IPS DF 4.7 (cell line): ENCODE measurements at regions not wholly inside any gene's neighbourhood (a gene's known extent, or its start where the extent isn't known, plus 50 kb on each side); places are given as distances from the start of the nearest gene placed in this dataset.

ENCODE experiments used
- DNase-seq: peaks from one replicate; pipeline ENCODE4 v3.0.0-alpha.2; 2013; ENCODE audit warnings: low spot score; ENCODE audit errors: extremely low read depth

DNA sequence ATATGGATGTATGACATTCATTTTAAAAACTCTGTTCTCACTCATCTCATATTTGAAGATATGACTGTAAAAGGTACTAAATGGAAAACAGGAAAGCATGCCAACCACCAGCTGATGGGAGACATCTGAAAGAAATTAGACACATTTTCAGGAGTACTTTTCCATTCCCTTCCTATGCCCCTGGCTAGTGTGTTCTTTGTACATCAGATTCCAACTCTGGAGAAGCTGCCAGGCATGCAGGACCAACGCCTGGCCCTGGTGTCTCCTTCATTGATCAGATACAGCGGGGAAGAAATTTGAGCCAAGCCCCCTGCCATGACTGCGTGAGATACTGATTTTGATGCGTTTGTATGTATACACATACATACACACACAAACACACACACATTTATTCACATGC lies 599.0 kb upstream of the SYT4 start:
- no peak for DNase-seq

DNA sequence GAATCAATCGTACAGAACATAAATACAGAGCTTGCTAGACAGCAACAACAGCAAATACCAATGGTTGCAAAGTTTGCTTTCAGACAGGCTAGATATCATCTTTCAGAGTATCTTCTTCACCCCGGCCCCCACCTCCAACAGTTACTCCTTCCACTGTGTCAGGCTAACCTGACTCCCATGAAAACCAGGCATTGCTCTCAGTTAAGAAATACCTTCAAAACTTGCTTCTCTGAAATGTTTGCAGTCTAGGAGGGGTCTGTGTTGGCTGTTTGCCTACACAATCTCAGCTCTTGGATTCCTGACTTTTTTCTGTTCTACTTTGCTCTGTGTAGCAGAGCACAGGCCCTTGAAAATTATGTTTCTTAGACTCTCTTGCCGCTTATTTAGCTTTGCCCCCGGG lies 599.5 kb upstream of the SYT4 start:
- no peak for DNase-seq

- no peak for DNase-seq
Measured at GRCh38 chr18:43877616-43878321, 600.5 kb upstream of the SYT4 start.

DNA sequence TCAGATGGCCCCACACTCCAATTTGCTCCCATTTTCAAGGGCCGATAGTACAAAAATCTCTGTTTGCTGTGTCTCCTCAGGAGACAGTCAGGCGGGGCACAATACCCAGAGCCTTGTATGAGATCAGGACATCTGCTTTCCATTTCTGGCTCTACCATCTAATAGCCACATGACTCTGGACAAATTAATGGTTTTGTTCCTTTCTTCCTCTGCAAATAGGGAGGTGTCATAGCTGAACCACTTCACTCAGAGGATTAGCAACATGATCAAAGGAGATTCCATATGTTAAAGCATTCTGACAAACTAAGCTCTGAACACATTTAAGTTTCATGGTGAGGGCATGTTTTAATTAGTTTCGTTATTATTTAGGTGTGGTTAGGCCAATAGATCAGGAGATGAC lies 602.1 kb upstream of the SYT4 start:
- DNase-seq, result no peak

DNA sequence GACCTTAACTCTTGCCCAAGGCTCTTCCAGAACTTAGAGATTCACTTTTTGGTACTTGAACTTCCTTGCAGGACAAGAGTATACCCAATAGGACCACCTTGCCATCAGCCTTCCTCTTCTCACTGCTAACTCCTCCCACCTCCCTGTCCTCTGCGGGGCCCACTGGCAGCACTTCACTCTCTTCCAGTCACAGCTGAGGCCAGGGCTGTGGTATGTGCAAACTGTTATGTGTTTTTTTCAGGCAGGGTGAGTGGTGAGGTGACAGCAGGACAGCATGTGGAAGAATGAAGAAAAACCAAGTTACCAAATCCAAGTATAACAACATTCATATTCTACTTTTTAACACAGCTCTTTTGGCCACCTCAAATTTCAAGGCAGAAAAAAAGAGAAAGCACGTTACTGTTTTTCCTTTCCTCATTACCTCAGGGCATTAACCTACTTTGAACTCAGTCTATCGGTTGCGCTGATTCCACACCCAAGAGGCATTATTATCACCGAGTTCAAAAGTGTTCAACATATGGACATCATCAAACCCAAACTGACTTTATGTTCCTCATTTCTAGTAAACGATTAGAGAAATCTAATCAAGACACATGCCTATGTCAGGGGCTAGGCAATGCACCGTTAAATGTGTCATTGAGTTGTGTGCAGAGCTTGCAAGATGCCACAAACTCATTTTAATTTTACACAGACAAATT lies 605.2 kb upstream of the SYT4 start:
- no peak for DNase-seq

- DNase-seq, result no peak
Measured at GRCh38 chr18:43883886-43884285, 606.6 kb upstream of the SYT4 start.

GRCh38 chr18:43886341-43886740 lies 609.1 kb upstream of the SYT4 start:
- DNase-seq, result no peak

DNA sequence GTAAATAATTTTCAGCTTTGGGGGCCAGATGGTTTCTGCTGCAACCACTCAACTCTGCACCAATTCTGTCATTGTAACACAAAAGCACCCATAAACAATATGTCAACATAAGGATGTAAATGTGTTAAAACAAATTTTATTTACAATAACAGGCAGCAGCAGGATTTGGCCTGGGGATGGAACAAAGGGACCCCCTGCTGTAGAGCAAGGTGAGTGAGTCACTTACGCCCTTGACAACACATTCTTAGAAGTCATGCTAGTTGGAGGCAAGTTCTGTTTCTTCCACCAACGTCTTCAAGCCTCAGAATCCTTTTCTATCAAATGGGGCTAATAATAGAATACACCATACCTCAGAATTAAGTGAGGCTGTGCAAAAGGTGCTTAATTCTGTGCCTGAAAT lies 610.2 kb upstream of the SYT4 start:
- peak; percentile 14 for DNase-seq

DNA sequence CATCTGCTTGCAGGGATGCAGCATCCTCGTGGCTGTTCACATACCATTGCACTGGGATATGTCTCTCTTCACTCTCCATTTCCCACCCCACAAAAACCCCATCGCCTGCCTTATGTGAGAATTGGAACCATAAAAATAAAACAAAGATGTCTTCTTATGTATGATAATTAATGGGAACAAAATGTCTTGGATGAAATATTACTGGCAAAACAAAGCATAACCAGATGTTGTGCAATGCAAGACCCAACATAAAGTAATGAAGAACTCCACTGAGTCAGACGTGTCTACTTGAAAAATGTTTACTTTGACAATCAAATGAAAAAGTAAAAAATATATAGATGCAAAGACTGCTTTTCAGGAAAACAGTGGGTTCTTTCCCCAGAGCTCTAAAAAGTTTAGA lies 611.3 kb upstream of the SYT4 start:
- no peak for DNase-seq

- DNase-seq, result no peak
Measured at GRCh38 chr18:43893001-43893637, 615.8 kb upstream of the SYT4 start.

GRCh38 chr18:43904209-43904837 lies 627.0 kb upstream of the SYT4 start:
- no peak for DNase-seq

DNA sequence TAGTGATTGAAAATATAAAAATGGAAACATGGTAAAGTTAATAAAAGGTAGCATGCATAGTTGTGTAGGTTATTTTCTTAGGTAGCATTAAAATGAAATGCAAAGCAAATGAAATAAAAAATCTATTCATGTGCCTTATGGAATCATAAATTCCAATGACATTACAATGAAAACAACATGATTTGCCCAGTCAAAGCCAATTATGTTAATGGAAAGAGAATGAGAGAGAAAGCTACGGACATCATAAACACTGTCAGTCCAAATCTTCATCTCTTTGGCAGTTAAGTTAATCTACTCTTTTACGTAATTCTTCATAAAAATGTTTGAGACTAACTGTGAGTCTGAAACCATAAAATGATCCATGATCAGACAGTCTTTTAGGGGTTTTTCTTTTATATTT lies 636.7 kb upstream of the SYT4 start:
- DNase-seq, result no peak

DNA sequence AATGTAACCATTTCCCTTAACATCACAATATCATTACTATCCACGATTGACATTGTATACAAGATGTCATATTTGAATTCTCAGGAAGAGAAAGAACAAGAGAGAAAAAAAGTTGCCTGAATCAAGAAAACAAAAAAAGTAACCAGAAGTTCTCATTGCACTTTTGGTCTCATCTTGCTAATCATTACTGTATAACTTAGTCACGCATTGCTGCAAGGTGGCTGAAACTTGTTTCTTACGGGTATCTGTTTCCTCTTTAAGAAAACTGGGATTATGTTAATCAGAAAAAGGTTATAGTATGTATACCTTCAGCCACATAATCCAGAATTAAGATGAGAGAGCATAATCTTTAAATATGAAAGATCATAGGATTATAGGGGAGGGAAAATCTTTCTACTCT lies 639.7 kb upstream of the SYT4 start:
- no peak for DNase-seq

GRCh38 chr18:43917520-43917919 lies 640.2 kb upstream of the SYT4 start:
- DNase-seq, result no peak

DNA sequence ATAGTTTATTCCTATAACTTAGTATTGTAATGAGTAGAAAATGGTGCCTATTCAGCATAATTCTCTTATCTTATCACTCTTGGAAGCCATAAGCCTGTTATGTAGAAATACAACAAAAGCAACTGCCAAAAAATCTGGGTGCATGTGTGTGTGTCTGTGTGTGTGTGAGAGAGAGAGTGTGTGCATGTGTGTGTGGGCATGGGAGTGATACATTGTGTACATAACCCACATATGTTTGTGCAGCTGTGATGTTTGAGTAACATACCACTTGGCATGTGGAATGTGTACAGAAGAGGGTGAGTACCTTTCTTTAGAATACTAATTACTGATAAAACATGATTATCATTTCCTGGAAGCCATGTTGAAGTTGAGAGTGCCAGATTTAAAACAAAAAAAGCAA lies 642.3 kb upstream of the SYT4 start:
- no peak for DNase-seq

- DNase-seq, result no peak
Measured at GRCh38 chr18:43931439-43931838, 654.1 kb upstream of the SYT4 start.

- no peak for DNase-seq
Measured at GRCh38 chr18:43932140-43932539, 654.9 kb upstream of the SYT4 start.

DNA sequence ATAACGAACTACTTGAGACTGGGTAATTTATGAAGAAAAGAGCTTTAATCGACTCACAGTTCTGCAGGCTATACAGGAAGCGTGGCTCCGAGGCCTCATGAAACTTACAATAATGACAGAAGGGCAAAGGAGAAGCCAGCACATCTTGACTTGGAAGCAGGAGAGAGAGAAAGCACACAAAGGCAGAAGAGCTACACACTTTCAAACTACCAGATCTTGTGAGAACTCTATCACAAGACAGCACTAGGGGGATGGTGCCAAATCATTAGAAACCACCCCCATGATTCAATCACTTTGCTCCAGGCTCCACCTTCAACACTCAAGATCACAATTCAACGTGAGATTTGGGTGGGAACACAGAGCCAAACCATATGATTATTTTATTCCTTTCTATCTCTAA lies 655.9 kb upstream of the SYT4 start:
- no peak for DNase-seq

DNA sequence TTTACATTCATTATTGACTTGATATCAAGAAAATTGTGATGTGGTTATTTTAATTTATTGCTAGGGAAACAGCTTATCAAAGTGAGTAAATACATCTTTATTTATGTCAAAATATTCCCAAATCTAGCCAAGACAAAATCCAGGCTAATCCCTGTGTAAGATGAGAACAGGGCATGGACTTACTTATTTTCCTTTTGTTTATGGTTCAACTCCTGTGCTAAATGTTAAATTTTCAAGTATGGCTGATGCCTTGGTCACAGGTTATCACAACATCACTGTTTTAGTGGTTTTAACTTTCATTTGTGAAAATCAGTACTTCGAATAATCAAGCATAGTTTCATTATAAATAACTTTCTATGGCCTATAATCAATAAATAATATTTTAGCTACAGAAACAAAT lies 657.0 kb upstream of the SYT4 start:
- DNase-seq, result no peak

DNA sequence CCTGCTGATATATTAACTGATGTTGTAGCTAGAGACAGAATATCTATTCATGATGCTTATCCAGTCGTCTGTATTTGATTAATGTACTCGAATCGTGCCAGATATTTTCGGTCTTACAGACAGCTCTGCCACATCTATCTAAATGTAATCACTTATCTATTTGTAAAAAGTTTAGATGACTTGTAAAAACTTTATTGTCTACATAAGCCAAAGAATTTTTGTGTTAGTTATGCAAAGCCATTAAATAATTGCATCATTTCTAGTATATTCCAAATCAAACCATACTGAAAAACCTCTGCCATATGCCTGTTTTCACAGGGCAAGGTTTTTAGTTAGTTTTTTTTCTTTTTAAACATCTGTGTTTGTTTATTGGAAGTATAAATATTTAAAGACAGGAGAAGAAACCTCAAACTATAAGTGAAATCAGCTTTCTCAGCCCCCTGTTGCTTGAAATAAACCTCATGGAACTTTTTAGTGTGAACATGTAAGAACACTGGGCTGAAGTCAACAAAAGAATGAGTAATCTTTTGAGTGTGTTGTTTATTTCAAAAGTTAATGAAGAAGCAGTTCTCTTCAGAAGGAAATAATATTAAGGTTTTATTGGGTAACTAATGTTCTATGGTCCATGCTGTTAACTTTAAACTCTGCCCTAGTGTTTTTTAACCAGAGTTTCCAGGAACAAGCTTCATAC lies 657.6 kb upstream of the SYT4 start:
- DNase-seq, result no peak

- DNase-seq, result no peak
Measured at GRCh38 chr18:43936176-43936575, 658.9 kb upstream of the SYT4 start.

DNA sequence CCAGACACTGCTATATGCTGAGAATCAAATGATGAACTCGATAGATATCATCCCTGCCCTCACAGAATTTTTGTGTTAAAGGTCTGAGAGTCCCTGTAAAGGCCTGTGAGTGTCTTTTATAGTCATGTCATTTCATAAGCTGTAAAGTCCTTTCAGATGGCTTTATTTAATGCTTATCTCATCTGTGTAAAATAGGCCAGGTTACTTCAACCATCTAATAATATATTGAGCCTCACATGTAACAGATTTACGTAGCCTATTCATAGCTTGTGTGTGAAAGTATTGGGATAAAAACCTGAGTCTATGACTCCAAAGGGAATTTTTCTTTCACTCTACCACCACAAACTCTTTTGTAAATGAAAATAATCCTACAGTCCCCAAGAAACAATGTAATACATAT lies 672.0 kb upstream of the SYT4 start:
- DNase-seq, result no peak
